ENCODE measurements at regions not wholly inside any gene's neighbourhood (a gene's known extent, or its start where the extent isn't known, plus 50 kb on each side); places are given as distances from the start of the nearest gene placed in this dataset.

DNA sequence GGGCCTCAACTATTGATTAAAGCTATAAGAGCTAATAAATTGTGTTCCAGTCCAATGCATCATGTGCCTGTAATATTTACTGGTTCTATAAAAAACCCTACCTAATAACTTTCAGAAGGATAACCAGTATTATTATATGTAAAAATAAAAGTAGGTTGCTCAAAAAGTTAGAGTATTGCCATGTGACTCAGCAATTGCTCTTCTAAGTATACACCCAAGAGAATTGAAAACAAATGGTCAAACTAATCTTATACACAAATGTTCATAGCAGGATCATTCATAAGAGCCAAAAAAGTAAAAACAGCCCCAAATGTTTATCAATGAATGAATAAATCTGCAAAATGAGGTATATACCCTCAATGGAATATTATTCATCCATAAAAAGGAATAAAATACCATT is 89.5 kb upstream of the TES start:
- Histone ChIP-seq H3K4me3 (ENCODE audit: low read length) (no peak overlapping the region), H3K4me1 (ENCODE audit: control insufficient read depth, insufficient read depth, low read length) (no peaks in the 10 kb centered on the region), H3K9ac (ENCODE audit: low read length) (no peak overlapping the region), H3K36me3 (ENCODE audit: control insufficient read depth, insufficient read depth, low read length) (no peaks in the 10 kb centered on the region), H3K27ac (ENCODE audit: low read depth, low read length) (no peak overlapping the region), H3K27me3 (ENCODE audit: control insufficient read depth, insufficient read depth, low read length) (no peaks in the 10 kb centered on the region)

DNA sequence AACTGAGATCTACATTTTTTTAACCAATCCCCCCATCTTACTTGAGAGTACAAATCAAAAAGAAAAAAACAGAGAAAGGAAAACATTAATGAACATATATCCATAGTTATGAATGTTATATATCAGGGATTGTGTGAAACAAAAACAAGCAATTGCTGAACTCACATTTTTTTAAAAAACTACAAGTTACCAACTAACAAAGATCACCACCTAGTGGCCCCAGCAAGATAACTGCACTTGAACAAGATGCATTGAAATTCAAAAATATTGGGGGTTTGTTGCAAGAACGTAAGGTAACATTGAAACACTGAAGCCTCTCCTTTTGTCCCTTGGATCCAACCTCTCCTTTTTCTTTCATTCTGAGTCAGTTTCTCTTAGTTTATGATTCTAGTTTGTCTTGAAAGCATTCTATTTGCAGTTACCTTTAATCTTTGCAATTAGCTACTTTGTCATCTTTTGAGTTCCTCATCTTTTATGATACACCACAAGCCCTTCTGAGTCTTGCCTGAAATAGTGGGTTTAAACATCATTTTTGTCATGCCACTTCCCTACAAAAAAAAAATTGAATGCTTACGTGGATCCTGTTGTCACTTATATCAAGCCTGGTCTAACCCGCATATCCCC is 87.3 kb upstream of the TES start:
- no peak overlapping the region for H3K4me3 ChIP-seq (ENCODE audit: low read length)
- H3K27me3 ChIP-seq (ENCODE audit: control insufficient read depth, insufficient read depth, low read length) = no peaks in the 10 kb centered on the region
- H3K27ac ChIP-seq (ENCODE audit: low read depth, low read length) = no peak overlapping the region
- H3K9ac ChIP-seq (ENCODE audit: low read length) = no peak overlapping the region
- no peaks in the 10 kb centered on the region for H3K4me1 ChIP-seq (ENCODE audit: control insufficient read depth, insufficient read depth, low read length)
- no peaks in the 10 kb centered on the region for H3K36me3 ChIP-seq (ENCODE audit: control insufficient read depth, insufficient read depth, low read length)

DNA sequence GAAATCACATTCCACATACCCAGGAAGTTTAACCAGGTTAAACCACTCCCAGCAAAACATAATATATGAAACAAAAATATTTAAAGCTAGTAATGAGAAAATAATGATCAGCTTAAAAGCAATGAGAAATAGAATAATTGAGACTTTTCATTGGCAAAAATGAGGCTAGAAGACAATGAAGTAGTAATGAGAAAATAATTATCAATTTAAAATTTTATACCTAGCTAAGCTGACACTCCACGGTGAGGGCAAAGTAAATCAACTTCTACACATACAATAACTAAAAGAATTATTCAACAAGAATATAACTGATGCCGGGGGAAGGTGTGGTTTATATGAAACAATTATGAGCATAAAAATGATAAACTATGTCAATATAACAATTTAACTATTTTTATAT is 82.2 kb upstream of the TES start:
- H3K36me3 ChIP-seq (ENCODE audit: control insufficient read depth, insufficient read depth, low read length) = no peaks in the 10 kb centered on the region
- H3K27me3 ChIP-seq (ENCODE audit: control insufficient read depth, insufficient read depth, low read length) = no peaks in the 10 kb centered on the region
- no peaks in the 10 kb centered on the region for H3K4me1 ChIP-seq (ENCODE audit: control insufficient read depth, insufficient read depth, low read length)
- no peak overlapping the region for H3K9ac ChIP-seq (ENCODE audit: low read length)
- no peak overlapping the region for H3K4me3 ChIP-seq (ENCODE audit: low read length)
- no peak overlapping the region for H3K27ac ChIP-seq (ENCODE audit: low read depth, low read length)

DNA sequence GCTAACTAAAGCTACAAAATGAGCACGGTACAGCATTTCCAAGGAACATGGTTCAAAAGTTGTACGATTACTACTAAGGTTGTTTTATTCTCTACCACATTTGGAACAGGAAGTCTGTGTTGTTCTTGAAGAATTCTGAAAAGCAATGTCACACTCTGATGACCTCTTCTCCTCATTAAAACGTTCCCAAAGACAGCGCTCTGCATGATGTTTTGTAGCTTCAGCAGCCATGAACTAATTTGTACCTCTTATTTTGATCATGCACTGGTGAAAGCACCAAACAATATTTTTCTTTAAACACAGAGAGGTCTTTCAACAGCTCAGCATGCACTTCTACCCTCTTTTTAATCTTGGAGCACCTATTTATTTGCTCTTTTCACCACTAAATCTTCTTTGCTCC is 75.0 kb upstream of the TES start:
- no peak overlapping the region for H3K4me3 ChIP-seq (ENCODE audit: low read length)
- H3K27ac ChIP-seq (ENCODE audit: low read depth, low read length) = no peak overlapping the region
- H3K27me3 ChIP-seq (ENCODE audit: control insufficient read depth, insufficient read depth, low read length) = no peaks in the 10 kb centered on the region
- H3K4me1 ChIP-seq (ENCODE audit: control insufficient read depth, insufficient read depth, low read length) = peaks cover 8% of the 10 kb centered on the region
- no peaks in the 10 kb centered on the region for H3K36me3 ChIP-seq (ENCODE audit: control insufficient read depth, insufficient read depth, low read length)
- no peak overlapping the region for H3K9ac ChIP-seq (ENCODE audit: low read length)

DNA sequence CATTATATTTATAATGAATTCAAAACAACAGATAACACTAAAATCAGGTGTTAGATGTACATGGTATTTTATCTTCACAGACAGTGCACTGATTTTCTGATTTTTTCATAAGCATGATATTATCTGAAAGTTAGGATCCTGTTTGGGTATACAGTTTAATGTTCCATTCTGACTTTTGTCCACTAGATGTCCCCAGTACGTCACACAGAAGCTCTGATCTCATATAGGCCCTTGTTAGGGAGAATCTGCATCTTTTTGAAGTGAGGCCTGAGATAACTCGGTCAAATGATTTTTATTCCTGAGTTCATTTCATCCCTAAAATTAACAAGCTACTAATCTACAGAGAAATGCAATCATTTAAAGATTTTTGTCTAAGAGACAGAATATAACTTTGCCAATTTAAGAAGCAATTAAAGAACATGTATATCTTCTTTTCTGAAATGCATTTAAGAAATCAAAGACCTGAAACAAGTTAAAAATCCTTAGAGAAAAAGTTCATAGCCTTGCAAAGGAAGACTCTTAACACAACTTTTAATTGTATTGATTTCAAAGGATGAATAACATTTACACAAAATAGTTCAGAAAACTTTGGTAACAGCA is 72.0 kb upstream of the TES start:
- H3K27me3 ChIP-seq (ENCODE audit: control insufficient read depth, insufficient read depth, low read length) = no peaks in the 10 kb centered on the region
- H3K4me3 ChIP-seq (ENCODE audit: low read length) = no peak overlapping the region
- no peak overlapping the region for H3K9ac ChIP-seq (ENCODE audit: low read length)
- H3K27ac ChIP-seq (ENCODE audit: low read depth, low read length) = peak overlapping the region; percentile 48
- H3K36me3 ChIP-seq (ENCODE audit: control insufficient read depth, insufficient read depth, low read length) = no peaks in the 10 kb centered on the region
- peaks cover 8% of the 10 kb centered on the region for H3K4me1 ChIP-seq (ENCODE audit: control insufficient read depth, insufficient read depth, low read length)

DNA sequence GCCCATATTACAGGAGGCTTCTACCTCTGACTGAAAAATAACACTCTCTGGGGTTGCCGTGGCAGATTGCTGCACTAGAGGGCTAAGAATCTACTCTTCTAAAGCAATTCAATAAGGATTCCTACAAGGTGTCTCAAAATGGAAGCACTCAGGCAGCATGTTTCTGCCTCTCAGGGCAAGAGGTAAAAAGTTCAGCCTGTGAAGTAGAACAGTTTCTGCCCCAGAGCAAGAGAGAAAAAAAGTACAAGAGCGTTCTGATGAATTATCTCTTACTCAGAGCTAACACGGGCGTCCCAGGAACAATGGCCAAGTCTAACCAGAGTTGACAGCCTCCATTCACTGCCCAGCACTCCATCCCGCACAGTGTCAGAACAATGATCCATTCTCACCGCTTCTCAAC is 71.3 kb upstream of the TES start:
- Histone ChIP-seq H3K4me3 (ENCODE audit: low read length) (no peak overlapping the region), H3K9ac (ENCODE audit: low read length) (no peak overlapping the region), H3K27ac (ENCODE audit: low read depth, low read length) (peak overlapping the region; percentile 48), H3K4me1 (ENCODE audit: control insufficient read depth, insufficient read depth, low read length) (peaks cover 8% of the 10 kb centered on the region), H3K36me3 (ENCODE audit: control insufficient read depth, insufficient read depth, low read length) (no peaks in the 10 kb centered on the region), H3K27me3 (ENCODE audit: control insufficient read depth, insufficient read depth, low read length) (no peaks in the 10 kb centered on the region)

DNA sequence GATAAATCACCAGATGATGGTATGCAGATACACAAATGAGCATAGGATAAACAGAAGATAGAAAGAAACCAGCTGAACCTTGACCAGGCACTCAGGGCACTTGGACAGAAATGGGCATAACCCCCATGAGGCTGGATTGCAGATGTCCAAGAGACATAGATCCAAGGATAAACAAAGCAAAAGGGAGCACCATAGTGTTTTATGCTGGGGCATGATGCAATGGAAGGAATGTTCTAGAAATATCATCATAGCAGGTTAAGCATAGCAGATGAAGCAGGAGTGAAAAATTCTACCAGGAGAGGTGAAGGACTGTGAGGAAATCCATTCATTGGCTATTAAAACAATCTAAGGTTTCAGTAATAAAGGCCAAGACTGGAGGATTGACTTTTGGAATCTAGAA is 70.5 kb upstream of the TES start:
- H3K27ac ChIP-seq (ENCODE audit: low read depth, low read length) = peak overlapping the region; percentile 47

DNA sequence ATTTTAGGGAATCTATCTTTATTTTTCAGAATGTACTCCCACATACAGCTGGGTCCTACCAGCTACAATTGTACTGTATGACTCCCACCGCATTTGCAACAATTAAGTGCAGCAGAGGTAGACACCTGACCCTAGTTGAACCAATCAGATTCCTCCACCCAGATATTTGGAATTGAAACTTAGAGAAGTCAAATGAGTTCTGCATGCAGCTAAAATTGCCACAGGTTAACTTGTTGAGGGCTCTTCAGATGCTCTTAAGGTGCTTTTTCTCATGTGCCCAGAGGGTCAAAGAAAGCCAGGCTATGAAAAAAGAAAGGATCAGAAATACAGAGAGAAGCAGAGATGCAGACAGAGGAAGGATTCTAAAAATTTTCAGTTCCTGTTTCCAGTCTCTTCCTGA is 68.0 kb upstream of the TES start:
- Histone ChIP-seq H3K4me3 (ENCODE audit: low read length) (no peak overlapping the region), H3K27me3 (ENCODE audit: control insufficient read depth, insufficient read depth, low read length) (no peaks in the 10 kb centered on the region), H3K4me1 (ENCODE audit: control insufficient read depth, insufficient read depth, low read length) (peaks cover 8% of the 10 kb centered on the region), H3K9ac (ENCODE audit: low read length) (no peak overlapping the region), H3K36me3 (ENCODE audit: control insufficient read depth, insufficient read depth, low read length) (no peaks in the 10 kb centered on the region), H3K27ac (ENCODE audit: low read depth, low read length) (no peak overlapping the region)

More for the DNA sequence above, 70.5 kb upstream of the TES start:
- Histone ChIP-seq H3K4me3 (ENCODE audit: low read length) (no peak overlapping the region), H3K4me1 (ENCODE audit: control insufficient read depth, insufficient read depth, low read length) (peaks cover 8% of the 10 kb centered on the region), H3K36me3 (ENCODE audit: control insufficient read depth, insufficient read depth, low read length) (no peaks in the 10 kb centered on the region), H3K9ac (ENCODE audit: low read length) (no peak overlapping the region), H3K27me3 (ENCODE audit: control insufficient read depth, insufficient read depth, low read length) (no peaks in the 10 kb centered on the region)

DNA sequence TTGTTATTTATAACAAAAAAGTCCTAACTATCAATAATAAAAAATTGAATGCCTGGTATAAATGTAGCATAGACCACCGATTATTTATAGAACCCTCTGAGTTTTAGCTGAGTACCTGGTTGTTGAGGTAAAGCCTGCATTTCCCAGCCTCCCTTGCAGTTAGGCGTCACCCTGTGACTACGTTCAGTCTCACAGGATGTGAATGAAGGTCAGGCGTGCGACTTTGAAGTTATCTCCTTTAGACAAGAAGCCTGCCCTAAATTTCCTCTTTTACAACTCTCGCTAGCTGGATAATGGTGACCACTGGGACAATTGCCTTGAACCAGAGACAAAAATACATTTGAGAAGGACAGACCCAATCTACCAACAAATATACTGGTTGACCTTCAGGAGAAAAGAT is 67.5 kb upstream of the TES start:
- Histone ChIP-seq H3K36me3 (ENCODE audit: control insufficient read depth, insufficient read depth, low read length) (no peaks in the 10 kb centered on the region), H3K27me3 (ENCODE audit: control insufficient read depth, insufficient read depth, low read length) (no peaks in the 10 kb centered on the region), H3K27ac (ENCODE audit: low read depth, low read length) (no peak overlapping the region), H3K4me1 (ENCODE audit: control insufficient read depth, insufficient read depth, low read length) (peaks cover 8% of the 10 kb centered on the region), H3K4me3 (ENCODE audit: low read length) (no peak overlapping the region), H3K9ac (ENCODE audit: low read length) (no peak overlapping the region)

DNA sequence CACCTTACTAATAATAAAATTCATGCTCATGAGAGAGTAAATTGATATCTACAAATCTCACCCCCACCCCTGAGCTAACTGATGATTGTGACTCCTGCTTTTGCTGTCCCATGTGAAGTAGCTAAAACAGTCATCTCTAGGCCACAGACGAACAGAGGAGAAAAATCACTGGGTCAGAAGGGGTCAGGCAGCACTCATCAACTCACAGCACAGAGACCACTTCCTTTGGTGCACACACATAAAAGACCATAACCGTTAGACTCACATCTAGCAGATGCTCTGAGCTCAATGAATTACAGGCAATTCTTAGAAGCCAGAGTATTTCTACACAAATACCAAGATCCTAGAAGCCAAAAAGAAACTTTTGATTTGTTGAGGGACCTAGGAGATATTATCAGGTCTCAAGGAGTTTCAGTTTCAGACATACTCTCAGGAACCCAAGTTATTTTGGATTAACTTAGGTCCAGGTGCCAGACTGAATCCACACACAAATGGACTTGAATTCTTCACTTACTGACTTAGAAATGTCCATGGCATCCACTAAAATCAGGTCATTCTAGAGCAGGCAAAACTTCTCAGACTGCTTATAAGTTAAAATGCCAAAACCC is 65.0 kb upstream of the TES start:
- H3K27ac ChIP-seq (ENCODE audit: low read depth, low read length) = no peak overlapping the region
- H3K9ac ChIP-seq (ENCODE audit: low read length) = no peak overlapping the region
- no peaks in the 10 kb centered on the region for H3K36me3 ChIP-seq (ENCODE audit: control insufficient read depth, insufficient read depth, low read length)
- no peaks in the 10 kb centered on the region for H3K27me3 ChIP-seq (ENCODE audit: control insufficient read depth, insufficient read depth, low read length)
- H3K4me1 ChIP-seq (ENCODE audit: control insufficient read depth, insufficient read depth, low read length) = no peaks in the 10 kb centered on the region
- H3K4me3 ChIP-seq (ENCODE audit: low read length) = no peak overlapping the region

DNA sequence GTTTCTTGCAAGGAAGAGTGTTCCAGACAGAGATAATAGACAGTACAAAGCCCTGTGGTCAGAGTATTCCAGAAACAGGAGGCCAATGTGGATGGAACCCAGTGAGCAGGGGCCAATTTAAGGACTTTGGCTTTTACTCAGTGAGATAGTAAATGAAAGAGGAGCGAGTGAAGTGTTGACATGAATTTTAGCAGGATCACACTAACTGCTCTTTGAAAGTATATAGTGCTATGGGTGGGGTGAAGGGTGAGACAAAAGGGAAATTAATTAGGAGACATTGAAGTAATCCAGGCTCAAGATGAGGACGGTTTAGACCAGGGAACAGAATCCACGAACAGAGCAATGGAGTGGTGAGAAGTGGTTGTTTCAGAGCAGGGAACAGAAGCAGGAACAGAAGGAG is 62.2 kb upstream of the TES start:
- no peak overlapping the region for H3K27ac ChIP-seq (ENCODE audit: low read depth, low read length)
- H3K4me1 ChIP-seq (ENCODE audit: control insufficient read depth, insufficient read depth, low read length) = no peaks in the 10 kb centered on the region
- H3K27me3 ChIP-seq (ENCODE audit: control insufficient read depth, insufficient read depth, low read length) = no peaks in the 10 kb centered on the region
- H3K36me3 ChIP-seq (ENCODE audit: control insufficient read depth, insufficient read depth, low read length) = no peaks in the 10 kb centered on the region
- no peak overlapping the region for H3K4me3 ChIP-seq (ENCODE audit: low read length)
- no peak overlapping the region for H3K9ac ChIP-seq (ENCODE audit: low read length)

DNA sequence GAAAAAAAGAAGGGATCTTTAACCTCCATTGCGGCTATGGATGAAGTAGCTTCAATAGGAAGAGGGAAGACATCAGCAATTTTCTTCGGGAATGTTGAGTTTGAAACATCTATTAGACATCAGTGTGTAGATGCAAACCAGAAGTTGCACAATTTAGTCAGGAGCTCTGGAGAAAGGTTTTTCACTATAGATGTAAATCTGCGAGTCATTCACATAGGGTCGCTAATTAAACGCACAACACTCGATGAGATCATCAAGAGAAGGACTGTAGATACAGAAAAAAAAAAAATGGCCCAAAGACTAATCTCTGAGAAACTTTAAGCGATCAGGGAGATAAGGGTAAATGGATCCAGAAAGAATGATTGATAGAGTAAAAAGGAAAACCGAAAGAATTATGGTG is 61.7 kb upstream of the TES start:
- no peak overlapping the region for H3K27ac ChIP-seq (ENCODE audit: low read depth, low read length)
- H3K4me1 ChIP-seq (ENCODE audit: control insufficient read depth, insufficient read depth, low read length) = no peaks in the 10 kb centered on the region
- no peaks in the 10 kb centered on the region for H3K27me3 ChIP-seq (ENCODE audit: control insufficient read depth, insufficient read depth, low read length)
- H3K4me3 ChIP-seq (ENCODE audit: low read length) = no peak overlapping the region
- H3K36me3 ChIP-seq (ENCODE audit: control insufficient read depth, insufficient read depth, low read length) = no peaks in the 10 kb centered on the region
- H3K9ac ChIP-seq (ENCODE audit: low read length) = no peak overlapping the region

DNA sequence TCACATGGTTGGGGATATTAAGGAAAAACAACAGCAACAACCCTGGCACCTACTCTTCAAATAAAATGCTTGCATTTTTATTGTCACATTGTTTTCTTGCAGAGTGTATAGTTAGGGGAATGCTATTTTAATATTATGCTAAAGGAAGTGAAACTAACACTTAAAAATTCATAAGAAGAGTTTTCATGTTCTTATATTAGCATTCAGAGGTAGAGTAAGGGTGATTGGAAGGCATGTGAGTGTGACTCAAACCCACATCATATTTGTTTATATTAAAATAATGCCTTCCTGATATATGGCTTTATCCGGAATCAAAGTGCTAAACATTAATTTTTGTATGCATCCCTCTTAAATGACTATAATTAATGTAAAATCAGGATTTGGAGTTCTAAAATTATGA is 59.8 kb upstream of the TES start:
- Histone ChIP-seq H3K36me3 (ENCODE audit: control insufficient read depth, insufficient read depth, low read length) (no peaks in the 10 kb centered on the region), H3K27ac (ENCODE audit: low read depth, low read length) (no peak overlapping the region), H3K4me3 (ENCODE audit: low read length) (no peak overlapping the region), H3K4me1 (ENCODE audit: control insufficient read depth, insufficient read depth, low read length) (no peaks in the 10 kb centered on the region), H3K9ac (ENCODE audit: low read length) (no peak overlapping the region), H3K27me3 (ENCODE audit: control insufficient read depth, insufficient read depth, low read length) (no peaks in the 10 kb centered on the region)
